GM21526 (cell line): ENCODE measurements at regions not wholly inside any gene's neighbourhood (a gene's known extent, or its start where the extent isn't known, plus 50 kb on each side); places are given as distances from the start of the nearest gene placed in this dataset.
"Not testable (repeated sequence)": the region's sequence is repeated elsewhere in the genome, so short reads cannot be mapped to it uniquely, and the experiment has no call there.

Experiments used
- ATAC-seq: cut with Tn5 transposase; IDR thresholded peaks from one replicate; pipeline ENCODE4 v1.9.1; 2021; ENCODE audit warnings: moderate library complexity; ENCODE audit not compliant: unreplicated experiment, low FRiP score

DNA sequence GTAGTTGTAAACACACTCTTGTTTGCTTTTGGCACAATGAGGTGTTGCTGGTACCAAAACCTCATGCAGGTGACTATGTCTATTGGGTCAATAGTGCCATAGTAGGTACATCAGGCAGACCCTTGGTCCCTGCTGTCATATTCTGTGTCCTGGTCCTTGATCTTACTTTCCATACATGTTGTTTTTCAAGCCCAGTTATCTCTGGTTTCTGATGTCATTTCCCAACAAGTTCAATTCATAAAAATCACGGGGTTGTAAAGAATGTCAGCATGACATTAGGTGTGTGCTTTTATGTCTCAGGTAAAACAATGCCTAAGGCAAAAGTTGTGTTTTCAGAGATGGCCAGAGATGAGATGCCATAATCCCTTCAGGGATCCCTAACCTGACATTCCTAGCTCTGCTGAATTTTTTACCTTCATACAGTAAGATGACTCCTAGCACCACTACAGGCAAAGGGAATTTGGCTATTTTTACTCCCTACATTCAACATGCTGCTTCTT is 390.3 kb upstream of the PKN2 start:
- ATAC-seq, result no peak

DNA sequence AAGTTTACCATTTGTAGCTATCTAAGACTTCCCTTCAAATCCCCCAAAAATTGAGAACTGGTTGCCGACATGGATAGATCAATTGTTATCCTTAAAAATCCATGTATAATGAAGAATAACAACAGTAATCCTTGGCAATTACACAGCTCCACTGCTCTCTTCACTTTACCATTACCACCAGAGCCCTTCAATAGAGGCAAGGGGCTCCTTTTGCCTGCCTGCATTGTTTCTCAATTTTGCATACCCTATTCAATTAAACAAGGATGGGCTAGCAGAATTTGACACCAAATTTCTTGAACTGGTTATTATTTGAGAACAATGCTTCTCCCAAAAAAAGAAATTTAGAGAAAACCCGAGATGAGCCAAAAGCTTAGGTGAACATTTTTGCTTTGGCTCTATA is 387.8 kb upstream of the PKN2 start:
- no peak for ATAC-seq

DNA sequence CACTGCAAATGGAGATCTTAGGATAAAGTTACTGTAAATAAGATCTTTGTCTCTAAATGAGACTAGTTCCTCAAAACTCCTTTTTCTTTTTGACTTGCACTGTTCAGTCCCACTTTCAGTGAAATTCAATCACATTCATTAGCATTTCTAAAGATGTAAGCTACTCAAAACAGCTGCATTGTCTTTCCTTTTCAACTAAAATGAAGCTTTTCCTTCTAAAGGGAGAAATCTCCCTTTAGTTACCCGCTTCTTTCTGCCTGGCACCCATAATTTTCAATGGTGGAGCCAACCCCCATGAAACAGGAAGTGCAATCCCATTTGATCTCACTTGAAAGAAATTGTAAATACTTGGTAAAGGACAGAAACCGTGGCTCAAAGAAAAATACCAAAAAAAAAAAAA is 387.4 kb upstream of the PKN2 start:
- ATAC-seq, result no peak

DNA sequence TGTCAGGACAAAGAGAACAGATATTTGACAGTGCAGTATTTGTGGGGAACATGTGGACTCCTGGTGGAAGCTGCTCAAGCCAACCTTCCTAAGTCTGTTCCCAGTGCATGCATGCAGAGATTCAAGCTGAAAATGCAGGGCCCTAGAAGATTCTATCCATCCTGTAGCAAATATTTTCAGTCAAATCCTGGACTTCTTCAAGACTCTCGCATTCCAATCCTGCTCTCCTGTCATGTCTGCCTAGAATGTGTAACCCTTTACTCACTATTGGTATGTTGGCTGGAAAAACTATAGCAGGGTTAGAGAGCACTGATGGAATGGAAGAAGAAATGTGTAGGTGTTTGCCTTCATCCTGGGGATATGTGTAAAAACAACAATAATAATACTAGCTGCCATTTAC is 385.6 kb upstream of the PKN2 start:
- no peak for ATAC-seq

DNA sequence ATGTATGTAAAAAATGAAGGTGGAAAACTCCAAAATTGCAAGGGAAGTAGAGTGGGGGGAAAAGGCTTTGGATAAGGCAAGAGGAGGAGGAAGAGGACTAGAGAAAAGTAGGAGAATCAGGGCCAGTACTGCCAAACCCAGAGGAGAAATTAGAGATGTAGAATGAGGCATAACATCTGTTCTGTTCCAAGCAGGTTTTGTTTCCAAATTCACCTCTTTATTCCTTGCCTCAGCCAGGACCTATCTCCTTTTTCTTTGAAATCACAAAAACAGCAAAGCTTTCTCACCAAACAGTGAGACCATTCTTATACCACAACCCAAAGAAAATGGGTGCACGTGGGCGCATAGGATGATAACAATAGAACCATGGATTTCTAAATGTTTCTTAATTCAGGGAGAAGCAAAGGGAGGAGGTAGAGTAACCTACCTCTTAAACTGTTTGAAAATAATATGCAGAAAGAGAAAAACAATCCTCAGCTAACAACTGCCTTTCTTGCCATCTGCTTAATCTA is 383.3 kb upstream of the PKN2 start:
- no peak for ATAC-seq

DNA sequence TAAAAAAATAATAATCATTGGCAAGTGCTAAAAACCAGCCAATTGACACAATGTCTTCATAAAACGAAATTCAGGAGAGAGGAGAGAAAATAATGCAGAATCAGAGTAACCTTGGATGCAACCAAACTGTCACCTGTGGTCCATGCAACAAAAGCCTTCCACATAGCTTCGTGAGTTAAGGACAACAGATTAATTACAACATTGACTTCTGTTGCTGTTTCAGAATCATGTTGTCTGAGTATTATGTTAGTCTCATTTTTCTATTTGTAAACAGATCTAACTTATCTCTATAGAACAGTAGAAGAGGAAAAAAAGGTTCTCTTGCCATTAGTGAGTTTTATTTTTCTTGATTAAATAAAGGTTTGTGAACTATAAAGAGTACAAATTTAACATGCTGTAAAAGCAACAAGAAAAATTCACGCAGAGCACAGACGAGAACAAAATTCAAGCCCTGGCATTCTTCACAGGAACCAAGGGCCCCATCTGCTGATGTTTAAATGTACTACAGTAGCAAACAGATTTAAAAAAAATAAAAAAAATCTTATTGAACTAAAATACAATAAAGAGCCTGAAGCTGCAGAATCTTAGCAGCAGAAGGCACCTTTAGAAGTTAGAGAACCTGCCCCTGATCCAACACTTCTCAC is 381.1 kb upstream of the PKN2 start:
- no peak for ATAC-seq

DNA sequence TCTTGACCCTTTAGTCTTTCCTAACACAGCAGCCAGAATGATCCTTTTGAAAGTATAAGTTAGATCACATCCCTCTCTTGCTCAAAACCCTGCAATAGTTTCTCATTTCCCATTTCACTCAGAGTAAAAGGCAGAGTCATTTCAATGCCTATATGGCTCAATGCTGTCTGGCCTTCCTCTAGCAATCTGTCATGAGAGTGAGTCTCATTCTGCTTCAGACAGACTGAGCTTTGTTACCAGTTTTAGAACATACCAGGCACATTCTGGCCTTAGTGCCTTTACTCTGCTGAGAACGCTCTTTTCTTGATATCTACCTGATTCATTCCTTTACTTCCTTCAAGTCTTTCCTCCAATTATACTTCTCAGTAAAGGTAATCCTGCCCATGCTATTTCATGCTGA is 372.8 kb upstream of the PKN2 start:
- ATAC-seq, result no peak

DNA sequence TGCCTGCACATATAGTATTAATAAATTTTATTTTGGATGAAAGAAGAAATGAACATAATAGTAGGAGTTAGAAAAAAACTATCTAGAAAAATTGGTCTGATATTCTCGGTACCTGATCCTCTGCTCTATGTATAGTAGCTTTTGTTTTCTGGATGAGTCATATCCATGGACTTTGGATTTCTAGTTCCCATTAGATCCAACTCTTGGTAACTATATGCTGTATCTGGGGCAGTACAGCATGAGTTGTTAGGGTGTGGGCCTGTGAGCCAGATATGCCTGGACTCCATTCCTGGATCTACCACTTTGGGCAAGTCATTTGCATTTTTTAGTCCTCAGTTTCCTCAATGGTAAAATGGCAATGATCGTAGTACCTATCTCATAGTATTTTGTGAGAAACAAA is 372.2 kb upstream of the PKN2 start:
- no peak for ATAC-seq

DNA sequence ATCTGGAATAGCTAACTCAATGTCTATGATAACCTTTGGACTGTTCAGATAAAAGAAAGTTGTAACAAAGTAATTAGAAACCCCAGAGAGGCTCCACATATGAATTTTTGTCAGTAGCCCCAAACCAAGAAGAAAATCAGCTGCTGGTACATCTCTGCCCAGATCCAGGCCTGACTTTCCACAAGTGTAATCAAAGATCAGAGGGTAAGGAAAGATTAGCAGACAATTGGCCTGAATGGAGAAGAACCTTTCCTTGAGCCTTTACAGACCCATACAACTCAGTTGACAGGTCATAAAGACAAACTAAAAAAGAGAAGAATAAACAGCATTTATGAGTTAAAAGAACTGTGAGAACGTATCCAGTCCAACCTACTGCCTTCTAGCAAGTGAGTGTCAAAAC is 366.7 kb upstream of the PKN2 start:
- ATAC-seq, result no peak

DNA sequence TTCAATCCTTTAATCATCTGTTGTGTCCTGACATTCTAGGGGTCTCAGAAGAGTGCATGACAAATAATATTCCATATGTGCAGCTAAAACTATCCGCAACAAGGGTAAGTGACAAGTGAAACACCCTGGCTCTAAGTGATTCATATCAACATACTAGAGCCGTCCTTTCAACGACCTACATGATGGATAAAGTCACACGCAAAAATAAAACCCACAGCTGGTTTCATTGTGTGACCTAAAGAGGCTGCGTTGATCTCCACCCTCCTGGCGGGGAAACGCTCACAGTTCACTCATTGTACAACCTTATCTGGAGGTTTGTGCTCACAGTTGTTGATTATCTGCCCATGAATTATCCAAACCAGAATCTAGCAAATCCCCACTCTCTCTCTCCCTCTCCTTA is 365.3 kb upstream of the PKN2 start:
- ATAC-seq, result no peak

DNA sequence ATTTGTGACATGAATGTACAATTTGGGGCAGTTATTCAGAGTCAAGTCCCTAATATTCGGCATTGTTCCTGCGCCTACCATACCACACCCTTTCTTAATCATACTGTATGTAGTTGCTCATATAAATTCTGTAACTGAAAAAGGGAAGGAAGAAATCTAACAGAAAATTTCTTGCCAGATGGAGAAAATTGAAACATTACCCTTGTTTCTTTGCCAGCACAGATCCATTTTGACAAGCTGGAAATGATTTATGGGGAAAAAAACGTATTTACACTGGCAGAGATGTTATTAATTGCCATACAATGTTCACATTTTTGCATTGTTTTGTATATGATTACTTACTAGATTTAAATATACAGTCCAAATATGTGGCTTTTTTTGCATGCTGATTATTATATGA is 363.8 kb upstream of the PKN2 start:
- ATAC-seq, result no peak

DNA sequence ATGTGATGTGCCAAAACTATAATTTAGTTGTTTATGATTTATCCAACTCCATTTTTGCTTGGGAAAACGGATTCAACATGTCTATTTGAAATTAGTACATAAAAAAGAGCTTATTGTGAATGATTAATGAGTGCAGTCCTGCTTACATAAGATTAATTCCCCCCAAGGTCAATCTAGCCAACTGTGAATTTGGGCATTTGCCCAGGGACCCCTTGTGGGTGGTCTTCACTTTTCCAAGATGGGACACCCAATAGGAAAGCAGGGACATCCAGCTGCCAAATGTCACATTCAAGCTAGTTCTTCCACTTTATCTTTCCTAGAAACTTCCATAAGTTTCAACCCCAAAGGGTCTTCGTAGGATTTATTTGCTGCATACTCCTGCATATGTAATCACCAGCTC is 362.4 kb upstream of the PKN2 start:
- no peak for ATAC-seq

DNA sequence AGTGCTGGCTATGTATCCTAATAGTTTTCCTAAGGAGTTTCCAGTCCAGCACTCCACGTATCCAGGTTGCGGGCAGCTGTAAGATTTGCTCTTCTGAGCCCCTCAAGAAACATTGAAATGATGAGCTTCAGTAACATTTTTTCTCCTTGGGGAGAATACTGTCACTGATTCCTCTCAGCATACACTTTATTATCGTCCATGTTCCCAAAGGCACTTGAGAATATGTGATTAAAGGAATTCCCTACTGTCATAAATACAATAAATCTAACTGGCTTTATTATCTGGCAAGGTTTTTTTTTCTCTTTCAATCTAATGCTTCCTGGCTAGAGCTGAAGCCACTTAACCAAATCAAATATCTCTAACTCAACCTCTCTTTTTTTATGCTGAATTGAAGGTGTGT is 359.2 kb upstream of the PKN2 start:
- no peak for ATAC-seq

DNA sequence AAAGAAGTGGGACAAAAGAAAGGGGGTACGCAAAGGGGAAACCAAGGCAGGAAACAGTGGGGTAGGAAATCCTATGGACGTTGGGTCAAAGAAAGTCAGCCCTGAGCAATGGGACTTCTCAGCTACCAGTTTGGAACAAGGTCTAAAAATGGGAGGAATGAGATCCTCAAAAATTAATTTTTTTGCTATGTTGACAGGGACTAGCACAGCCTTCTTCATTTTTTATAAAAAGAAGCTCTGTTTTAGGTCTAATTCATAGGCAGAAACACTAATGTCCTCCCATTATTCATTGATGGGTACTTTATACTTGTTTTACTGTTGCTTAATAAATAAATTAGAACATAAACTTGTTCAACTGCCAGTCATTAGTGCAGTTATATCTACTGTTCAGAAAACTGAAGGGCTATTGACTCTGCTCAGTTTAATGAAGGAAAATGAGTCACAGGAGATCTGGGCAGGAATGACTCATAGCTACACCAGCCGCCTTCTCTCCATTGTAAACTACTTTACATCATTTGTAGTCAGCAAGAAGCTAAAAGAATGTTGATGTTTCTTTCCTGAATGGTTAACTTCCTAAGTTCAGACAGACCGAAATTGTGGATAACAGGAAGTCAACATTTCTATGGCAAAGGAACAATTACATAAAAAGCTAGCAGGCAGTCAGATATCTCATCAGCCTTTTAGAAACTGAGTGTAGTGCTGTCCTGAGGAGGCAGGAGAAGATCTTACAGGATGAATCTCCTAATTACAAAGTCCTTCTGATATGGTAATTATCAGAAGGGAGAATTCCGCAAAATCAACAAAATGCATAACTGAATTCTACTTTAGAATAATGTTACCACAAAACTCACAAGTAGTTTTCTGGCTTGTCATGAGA is 356.4 kb upstream of the PKN2 start:
- no peak for ATAC-seq

DNA sequence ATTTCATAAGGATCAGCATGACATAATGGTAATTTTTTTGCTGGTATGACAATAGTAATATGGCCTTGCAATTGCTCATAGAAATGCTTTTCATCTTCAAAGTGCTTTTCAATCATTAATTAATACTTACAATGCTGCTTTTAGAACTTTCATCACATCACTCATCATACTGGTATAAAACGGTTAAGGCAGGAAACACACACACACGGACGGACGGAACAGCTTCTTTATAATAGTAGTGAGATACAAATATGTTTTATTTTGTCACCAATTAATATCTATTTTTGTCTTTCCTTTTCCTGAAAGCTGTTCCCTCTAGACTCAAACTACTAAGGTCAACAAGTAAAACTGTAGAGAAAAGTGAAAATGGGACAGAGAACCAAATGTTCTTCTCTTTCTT is 353.9 kb upstream of the PKN2 start:
- ATAC-seq, result no peak

DNA sequence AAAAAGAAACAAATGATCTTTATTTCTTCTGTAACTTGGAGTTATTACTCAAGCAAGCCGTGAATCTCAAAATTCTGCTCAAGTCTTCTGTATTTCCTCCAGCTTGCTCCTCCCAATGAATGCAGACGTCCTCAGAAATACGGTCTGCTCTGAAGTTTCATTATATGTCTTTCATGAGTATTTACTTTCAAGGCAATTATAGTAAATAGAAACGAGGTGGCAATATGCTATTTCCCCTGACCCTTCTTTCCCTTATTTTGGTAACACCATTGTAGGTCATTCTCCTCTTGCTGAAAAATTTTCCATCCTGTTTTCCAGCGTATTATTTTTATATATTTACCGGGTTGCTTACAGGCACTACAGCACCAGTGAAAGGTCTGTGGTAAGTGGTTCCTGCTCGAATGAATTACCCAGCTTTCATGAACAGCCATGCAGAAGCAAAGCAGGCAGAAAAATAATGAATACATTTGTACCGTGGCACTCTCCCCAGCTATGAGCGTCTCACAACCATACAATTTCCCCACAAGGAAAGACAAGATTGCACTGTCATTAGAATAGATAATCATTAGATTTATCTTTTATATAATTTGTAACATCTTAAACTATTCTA is 350.9 kb upstream of the PKN2 start:
- no peak for ATAC-seq

DNA sequence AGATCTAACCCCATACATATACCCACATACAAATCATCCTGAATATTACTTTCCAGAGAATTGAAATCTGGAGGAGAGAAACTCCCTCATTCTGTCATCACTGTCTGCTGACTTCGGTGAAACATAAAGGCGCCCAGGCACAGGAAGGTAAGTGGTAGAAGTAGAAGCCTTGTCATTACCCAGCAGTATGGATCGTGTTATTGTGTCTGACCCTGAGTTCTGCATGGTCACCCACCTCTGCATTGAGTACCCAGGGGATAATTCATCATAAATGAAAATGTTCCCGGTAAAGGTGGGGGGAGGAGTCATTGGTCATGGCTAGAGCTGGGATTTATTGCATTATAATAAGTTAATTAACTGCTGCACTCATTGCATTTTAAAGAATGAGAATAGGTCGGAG is 342.6 kb upstream of the PKN2 start:
- no peak for ATAC-seq

DNA sequence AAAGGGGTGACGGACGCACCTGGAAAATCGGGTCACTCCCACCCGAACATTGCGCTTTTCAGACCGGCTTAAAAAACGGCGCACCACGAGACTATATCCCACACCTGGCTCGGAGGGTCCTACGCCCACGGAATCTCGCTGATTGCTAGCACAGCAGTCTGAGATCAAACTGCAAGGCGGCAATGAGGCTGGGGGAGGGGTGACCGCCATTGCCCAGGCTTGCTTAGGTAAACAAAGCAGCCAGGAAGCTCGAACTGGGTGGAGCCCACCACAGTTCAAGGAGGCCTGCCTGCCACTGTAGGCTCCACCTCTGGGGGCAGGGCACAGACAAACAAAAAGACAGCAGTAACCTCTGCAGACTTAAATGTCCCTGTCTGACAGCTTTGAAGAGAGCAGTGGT is 342.0 kb upstream of the PKN2 start:
- not testable (repeated sequence) for ATAC-seq

DNA sequence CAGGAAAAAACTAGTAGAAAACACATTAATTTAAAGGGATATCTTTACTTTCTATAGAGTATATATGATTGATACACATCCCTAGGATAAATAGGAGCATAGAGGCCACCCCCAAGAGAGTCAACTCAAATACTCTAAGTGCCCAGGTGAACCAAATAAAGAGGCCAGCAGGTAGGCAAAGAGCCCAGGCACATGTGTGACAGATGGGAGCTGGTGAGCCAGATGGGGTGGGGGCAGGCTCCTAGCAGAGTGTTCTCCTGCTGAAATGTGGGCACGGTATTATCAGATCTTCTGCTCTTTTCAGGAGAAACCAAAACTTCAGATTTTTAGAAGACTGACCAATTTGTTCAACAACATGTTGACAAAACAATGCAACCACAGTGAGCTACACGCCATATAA is 333.4 kb upstream of the PKN2 start:
- ATAC-seq, result no peak

DNA sequence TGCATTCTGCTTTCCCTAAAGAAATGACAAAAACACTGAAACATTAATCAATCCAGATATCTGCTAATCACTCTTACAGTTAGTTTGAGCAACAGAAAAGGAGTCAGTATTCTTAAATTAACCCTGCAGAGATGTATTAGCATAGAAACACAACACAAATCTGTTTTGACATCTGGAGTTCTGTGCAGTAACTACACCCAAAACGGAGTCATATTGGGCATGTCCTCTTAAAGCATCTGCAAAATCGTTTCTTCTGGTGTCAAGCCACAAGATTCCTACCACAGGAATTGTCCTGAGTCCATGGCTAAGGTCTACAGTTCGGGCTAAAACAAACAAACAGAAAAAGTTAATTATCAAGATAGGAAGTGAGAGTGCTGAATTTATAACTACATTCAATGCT is 332.1 kb upstream of the PKN2 start:
- no peak for ATAC-seq

DNA sequence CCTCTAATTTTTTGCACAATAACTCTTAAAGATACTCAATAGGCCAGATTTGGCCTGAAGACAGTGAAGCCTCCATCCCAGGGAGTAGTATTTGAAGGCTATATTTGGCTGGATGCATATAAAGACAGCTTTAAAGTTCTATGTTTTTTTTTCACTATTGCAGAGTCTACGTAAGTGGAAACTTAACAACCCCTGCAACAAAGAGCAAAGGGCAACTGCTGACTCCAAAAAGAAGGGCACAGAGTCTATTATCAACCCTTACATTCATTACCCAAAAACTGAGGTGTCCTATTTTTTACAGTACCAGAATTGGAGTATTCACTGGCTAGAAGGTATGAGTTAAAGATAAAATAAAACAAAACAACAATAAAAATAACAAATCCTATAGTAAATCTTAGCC is 329.8 kb upstream of the PKN2 start:
- no peak for ATAC-seq

DNA sequence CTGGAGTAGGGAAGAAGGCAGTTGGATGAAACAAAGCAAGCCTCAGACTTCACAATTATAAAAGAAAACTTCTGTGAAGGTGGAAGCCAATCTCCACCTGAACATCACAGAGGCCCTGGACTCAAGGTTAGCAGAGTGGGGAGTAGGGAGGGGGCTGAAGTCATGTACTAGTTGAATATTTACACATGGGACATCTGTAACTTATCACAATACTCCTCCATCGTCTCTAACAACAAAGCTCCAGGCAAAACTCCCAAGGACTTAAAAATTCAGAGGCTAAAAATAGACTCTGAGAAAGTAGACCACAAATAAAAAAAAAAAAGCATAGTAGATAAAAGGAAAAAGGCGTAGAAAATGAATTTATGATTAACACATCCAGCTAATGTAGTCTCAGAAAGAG is 326.3 kb upstream of the PKN2 start:
- no peak for ATAC-seq
